Motor neuron (in vitro differentiated cells): ENCODE measurements at regions not wholly inside any gene's neighbourhood (a gene's known extent, or its start where the extent isn't known, plus 50 kb on each side); places are given as distances from the start of the nearest gene placed in this dataset.

Source experiments
- ATAC-seq, 8 experiments: fragments of 200-7000 bp; cut with Tn5 transposase; replicated peaks in 6 of 8; 2 replicates each; pipeline ENCODE4 v1.8.0; 2021; ENCODE audit warnings: mild to moderate bottlenecking in 8 of 8, moderate library complexity in 8 of 8
- H3K27ac ChIP-seq, 2 donors: fragments of 250-450 bp; sonication (Bioruptor Pico); 2 replicates each; pipeline ENCODE4 v1.9.0; 2021; ENCODE audit warnings: antibody characterized with exemption in 2 of 2, mild to moderate bottlenecking in 2 of 2, moderate library complexity in 1 of 2
- H3K4me1 ChIP-seq, 2 donors: fragments of 250-450 bp; sonication (Bioruptor Pico); replicated peaks in 1 of 2; 2 replicates each; pipeline ENCODE4 v1.6.1; 2021; ENCODE audit warnings: antibody characterized with exemption in 2 of 2, mild to moderate bottlenecking in 2 of 2, moderate library complexity in 1 of 2
- H3K4me3 ChIP-seq, 5 donors: fragments of 250-450 bp; sonication (Bioruptor Pico); 2 replicates each; pipeline ENCODE4 v1.9.0; 2021; ENCODE audit warnings: antibody characterized with exemption in 5 of 5, mild to moderate bottlenecking in 5 of 5, moderate library complexity in 4 of 5
- WGBS, 10 experiments: fragments of 450-650 bp; shearing (Covaris generic); methylation state at CpG; one replicate each; pipeline ENCODE4 v1.0.0; 2022; 5-methylcytosine and 5-hydroxymethylcytosine counted together
- in situ Hi-C, 9 experiments: fragments of 400-800 bp; cut with MboI; loops; one replicate each; pipeline ENCODE4 v1.15.0; 2021; ENCODE audit warnings: low sequenced_read_pairs in 9 of 9, low pct_unique_long_range_greater_than_20kb in 2 of 9; ENCODE audit not compliant: unreplicated experiment in 9 of 9

DNA sequence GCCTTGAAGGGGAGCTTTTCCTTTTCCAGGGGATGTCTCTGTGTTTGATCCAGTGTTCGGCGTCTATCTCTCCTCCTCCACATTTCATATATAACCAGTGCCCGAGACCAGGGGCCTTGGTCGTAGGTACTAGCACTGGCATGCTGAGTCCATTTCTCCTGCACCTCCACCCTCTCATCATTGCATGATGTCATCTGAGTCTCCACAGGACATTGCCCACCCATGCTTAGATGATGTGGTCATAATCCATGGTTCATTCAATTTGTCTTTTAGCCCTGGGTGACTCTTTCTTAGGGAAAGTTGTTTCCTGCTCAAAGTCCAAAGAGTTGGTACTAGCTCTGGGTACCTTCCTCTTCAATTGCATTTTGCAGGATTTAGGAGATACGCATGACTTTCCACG lies 328.1 kb downstream of the BCL11B start:
- H3K27ac ChIP-seq: no peak overlapping the region
- in situ Hi-C loops: no loop called here
- H3K4me3 ChIP-seq: no peak overlapping the region
- H3K4me1 ChIP-seq: no peaks in the 10 kb centered on the region
- no peak for ATAC-seq
- WGBS, 10 experiments: 17 to 100% (median 86%) methylated on average over 1 to 6 of the region's 6 CpGs; no CpG with 5 or more reads in 2 of the 10 experiments

DNA sequence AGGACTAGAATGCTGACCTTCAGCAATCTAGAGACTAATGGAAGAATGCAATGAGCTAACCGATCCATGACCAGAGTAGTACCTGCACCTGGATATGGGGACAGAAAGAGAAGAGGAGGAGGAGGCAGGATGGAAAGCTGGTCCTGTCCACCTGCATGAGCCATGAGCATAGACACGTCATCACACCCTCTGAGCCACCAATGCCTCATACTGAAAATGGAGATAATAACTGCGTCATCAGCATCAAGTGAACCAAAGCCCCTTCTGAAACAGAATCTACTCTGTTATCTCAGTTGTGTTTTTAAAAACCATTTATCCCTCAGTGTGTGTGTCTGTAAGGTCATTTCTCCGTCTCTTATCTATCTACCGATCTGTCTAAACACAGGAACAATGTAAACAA lies 327.0 kb downstream of the BCL11B start:
- H3K4me1 ChIP-seq: peaks cover 0 to 6% of the 10 kb centered on the region in 2 donors
- no peak overlapping the region for H3K4me3 ChIP-seq
- no peak overlapping the region for H3K27ac ChIP-seq
- in situ Hi-C loops: no loop called here
- ATAC-seq: no peak
- WGBS, 10 experiments: 60 to 100% (median 91%) methylated on average over 1 to 5 of the region's 5 CpGs; no CpG with 5 or more reads in 3 of the 10 experiments

DNA sequence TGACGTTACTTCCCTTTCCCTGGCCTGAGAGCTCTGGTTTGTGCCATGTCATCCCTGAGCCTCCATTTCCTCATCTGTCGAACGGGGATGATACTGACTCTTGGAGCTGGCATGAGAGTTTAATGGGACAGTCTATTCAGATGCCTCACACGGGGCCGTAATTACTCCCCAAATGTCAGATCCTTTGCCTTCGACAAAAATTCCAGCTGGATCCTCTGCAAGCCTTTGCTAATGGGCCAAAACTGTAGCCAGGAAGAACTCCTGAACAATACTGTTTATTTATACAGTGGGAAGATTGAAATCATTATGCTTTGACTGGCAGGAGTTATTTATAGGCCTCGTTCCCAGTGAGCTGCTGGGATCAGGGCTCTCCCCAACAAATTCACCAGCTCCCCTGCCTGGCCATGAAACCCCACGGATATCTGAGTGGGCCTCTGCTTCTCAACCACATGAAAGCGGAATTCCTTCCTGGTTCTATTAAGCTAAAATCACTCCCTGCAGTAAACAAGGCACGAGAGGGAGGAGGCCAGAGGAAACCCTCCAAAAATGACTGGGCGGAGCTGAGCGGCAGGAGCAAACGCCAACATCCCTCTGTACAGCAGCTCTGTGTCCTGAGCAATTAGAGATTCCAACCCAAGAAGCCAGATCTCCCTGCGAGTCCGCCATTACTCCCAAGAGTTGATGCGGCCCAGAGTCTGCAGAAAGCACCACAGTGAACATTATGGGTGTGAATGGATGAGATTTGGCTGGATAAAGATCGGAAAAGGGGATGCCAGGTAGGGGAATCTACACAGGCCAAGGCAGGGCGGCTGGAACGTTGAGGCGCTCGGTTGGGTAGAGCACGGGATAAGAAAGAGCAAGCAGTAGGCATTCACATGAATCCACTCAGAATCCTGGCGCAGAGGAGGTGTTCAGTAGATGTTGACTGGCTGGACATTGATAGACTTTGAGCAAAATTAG lies 326.1 kb downstream of the BCL11B start:
- WGBS, 10 experiments: 2 to 91% (median 83%) methylated on average over 5 to 11 of the region's 23 CpGs; no CpG with 5 or more reads in 1 of the 10 experiments

DNA sequence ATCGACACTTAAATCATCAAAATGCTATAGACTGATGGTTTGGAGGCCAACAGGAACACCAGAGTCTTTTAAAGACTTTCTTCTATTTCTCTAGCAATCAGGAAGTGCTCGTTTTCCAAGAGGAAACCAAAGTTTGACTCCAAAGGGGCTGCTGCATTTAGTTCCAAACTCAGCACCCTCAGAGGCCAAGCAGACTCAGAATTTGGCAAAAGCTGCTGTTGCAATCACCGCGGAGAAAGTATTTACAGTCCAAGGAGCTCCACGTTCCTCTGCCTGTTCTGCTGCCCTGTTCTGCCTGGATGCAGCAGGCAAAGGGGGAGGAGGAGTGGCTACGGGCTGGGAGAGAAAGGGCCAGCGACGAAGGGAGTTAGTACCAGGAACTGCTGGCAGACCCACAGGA lies 325.1 kb downstream of the BCL11B start:
- peak in 1 of 8 experiments; percentile 36 for ATAC-seq
- Histone ChIP-seq H3K27ac (no peak overlapping the region), H3K4me3 (no peak overlapping the region), H3K4me1 (peaks cover 0 to 6% of the 10 kb centered on the region in 2 donors)
- in situ Hi-C loops: no loop called here
- WGBS, 10 experiments: 3 to 100% (median 44%) methylated on average over 1 to 8 of the region's 8 CpGs; no CpG with 5 or more reads in 1 of the 10 experiments

More for the DNA sequence above, 326.1 kb downstream of the BCL11B start:
- no peak for ATAC-seq
- H3K27ac ChIP-seq: no peak overlapping the region
- H3K4me1 ChIP-seq: peaks cover 0 to 6% of the 10 kb centered on the region in 2 donors
- in situ Hi-C loops: no loop called here
- H3K4me3 ChIP-seq: no peak overlapping the region

DNA sequence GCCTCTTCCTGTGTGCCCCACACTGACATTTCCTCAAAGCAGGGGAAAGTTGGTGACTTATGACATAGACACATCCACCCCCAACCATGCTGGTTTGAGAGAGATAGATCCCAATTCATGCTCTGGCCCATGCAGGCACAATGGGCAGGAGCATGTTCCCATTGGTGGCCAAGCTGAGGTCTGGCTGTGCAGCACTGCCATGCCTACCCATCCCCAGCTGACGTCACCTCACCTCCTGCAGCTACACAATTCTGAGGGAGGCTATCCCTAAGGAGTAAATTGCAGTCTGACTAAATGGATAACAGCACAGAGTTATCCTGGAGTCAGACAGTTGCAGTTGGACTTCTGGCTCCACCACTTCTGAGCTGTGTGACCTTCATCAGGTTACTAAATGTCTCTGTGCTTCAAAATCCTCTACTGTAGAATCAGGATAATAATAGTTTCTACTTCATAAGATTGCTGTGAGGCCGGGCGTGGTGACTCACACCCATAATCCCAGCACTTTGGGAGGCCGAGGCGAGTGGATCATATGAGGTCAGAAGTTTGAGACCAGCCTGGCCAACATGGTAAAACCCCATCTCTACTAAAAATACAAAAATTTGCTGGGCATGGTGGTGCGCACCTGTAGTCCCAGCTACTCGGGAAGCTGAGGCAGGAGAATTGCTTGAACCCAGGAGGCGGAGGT lies 323.9 kb downstream of the BCL11B start:
- ATAC-seq: no peak
- no peak overlapping the region for H3K4me3 ChIP-seq
- in situ Hi-C loops: no loop called here
- WGBS, 10 experiments: 80 to 100% (median 96%) methylated on average over 1 to 4 of the region's 8 CpGs; no CpG with 5 or more reads in 3 of the 10 experiments
- H3K4me1 ChIP-seq: peaks cover 0 to 6% of the 10 kb centered on the region in 2 donors
- H3K27ac ChIP-seq: no peak overlapping the region

DNA sequence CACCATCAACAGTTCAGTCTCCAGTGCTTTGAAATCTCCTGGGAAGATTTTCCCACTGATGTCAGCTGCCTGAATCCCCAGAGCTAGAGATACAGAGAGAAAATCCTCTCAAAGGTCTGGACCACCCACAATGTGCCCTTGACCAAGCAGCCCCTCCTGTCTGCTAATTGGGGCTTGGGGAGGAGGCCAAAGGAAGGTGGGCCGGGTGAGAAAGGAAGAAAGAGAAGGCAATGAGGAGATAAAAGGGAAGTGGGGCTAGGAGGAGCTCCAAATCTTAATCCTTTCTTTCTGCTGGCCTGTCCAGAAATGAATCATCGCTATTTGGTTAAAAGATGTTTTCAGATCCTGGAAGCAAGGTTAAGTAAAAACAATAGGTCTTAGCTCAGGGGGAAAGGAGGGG lies 322.9 kb downstream of the BCL11B start:
- no peak overlapping the region for H3K27ac ChIP-seq
- in situ Hi-C loops: no loop called here
- ATAC-seq: no peak
- 0 to 100% (median 38%) methylated on average over 1 to 2 of the region's 2 CpGs; no CpG with 5 or more reads in 2 of the 10 experiments for WGBS, 10 experiments
- no peak overlapping the region for H3K4me3 ChIP-seq
- H3K4me1 ChIP-seq: peaks cover 0 to 6% of the 10 kb centered on the region in 2 donors

DNA sequence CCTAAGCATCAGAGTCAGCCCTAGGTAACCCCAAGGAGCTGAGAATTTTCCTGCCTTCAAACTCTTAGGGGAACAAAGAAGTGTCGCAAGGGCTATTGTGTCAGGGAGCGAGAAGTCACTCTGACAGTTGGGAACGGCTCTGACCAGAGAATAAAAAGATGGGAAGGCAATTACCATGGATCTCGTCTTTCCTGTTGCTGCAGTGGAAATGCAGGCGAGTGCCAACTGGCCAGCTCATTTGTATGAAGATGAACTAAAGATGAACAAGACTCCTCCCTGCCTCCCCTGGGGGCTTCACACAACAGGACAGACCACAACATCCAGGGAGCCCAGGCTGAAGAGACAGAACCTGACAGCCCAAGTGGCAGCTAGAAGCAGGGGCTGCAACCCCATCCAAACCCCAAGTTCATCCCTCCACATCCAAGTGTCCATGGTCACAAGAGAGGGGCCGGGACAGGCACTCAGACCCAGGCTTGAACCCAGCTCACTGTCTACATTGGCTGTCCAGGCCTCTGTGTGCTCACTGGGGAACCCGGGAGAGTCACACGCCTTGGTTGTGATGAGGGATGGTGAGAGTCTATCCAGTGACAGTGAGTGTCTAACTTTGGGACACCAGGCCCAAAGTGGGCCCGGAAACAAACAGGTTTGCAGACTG lies 322.4 kb downstream of the BCL11B start:
- no peak for ATAC-seq
- no peak overlapping the region for H3K4me3 ChIP-seq
- peaks cover 0 to 6% of the 10 kb centered on the region in 2 donors for H3K4me1 ChIP-seq
- in situ Hi-C loops: no loop called here
- WGBS, 10 experiments: 37 to 100% (median 68%) methylated on average over 1 to 9 of the region's 9 CpGs
- no peak overlapping the region for H3K27ac ChIP-seq

DNA sequence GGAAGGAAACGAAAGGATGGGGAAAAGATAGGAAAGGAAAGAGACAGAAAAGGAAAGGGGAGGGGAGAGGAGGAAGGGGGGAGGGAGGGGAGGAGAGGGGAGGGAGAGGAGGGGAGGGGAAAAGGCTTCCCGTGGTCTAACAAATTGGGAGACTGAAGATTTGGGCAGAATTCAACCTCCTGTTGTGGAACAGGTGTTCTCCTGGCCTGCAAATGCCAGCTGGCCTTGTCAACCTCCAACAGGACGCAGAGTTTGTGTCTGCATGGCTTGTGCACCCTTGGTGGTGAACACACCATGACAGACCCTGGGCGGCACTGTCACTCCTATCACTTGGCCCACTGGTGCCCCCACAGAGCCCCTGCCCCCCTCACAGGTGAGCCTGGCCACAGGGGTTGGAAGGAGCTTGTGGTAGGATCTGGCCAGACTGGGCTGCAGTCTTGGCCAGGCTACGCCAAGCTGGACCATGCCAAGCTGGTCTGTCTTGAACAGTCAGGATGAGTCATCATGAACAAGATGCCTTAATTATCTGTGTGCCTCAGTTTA lies 321.6 kb downstream of the BCL11B start:
- in situ Hi-C loops: no loop called here

DNA sequence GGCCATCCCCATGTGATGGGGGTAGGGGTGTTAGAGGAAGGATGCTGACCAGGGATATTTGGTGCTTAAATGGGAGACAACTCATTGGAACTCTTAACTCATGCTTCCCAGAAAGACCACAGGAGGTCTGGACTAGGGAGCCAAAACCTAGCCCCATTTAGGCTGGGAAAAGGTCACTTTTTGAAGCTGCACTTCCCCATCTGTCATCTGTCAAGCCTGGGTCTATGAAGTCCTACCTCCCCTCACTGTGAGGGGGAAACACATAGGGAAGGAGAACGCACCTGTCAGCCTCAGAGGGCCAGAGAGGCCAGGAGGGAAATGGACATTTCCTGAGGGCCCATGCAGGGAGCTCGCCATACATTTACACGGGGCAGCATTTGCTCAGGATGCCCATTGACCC lies 321.0 kb downstream of the BCL11B start:
- 83 to 100% (median 88%) methylated on average over 1 to 2 of the region's 3 CpGs; no CpG with 5 or more reads in 6 of the 10 experiments for WGBS, 10 experiments
- no peak for ATAC-seq
- peaks cover 0 to 6% of the 10 kb centered on the region in 2 donors for H3K4me1 ChIP-seq
- in situ Hi-C loops: no loop called here
- H3K4me3 ChIP-seq: no peak overlapping the region
- no peak overlapping the region for H3K27ac ChIP-seq

More for the DNA sequence above, 321.6 kb downstream of the BCL11B start:
- no peak for ATAC-seq
- Histone ChIP-seq H3K4me1 (peaks cover 0 to 6% of the 10 kb centered on the region in 2 donors), H3K27ac (no peak overlapping the region), H3K4me3 (no peak overlapping the region)
- WGBS, 10 experiments: 14 to 100% (median 61%) methylated on average over 1 of the region's 5 CpGs; no CpG with 5 or more reads in 2 of the 10 experiments

DNA sequence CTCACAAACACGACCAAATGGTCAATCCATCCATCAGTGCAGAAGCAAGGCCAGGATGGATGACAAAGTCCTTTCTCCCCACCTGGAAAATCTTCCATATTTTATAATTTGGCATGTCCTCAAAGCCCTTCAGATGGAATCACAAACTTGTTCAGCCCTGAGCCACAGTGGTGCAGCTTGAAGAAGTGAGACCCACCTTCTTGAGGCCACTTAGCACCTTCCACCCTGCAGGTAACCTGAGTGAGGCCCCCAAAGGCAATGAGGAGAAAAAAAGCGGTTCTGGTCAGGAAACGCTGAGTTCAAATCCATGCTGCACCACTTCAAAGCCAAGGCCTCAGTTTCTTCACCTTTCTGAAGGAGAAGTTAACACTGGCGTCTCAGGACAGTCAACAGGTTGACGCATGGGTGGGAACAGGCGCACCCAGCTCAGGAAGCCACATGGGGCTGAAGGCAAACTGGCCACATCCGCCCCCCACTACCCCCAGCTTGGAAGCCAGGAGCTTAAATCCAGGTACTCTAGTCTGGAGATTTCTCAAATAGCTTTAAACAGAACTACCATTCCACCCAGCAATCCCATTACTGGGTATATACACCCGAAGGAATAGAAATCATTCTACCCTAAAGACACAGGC lies 320.4 kb downstream of the BCL11B start:
- whole genome bisulfite sequencing, 10 experiments: 17 to 96% (median 73%) methylated on average over 1 to 7 of the region's 8 CpGs
- in situ Hi-C loops: no loop called here
- ATAC-seq: no peak
- no peak overlapping the region for H3K4me3 ChIP-seq
- H3K27ac ChIP-seq: no peak overlapping the region
- H3K4me1 ChIP-seq: peaks cover 0 to 6% of the 10 kb centered on the region in 2 donors

DNA sequence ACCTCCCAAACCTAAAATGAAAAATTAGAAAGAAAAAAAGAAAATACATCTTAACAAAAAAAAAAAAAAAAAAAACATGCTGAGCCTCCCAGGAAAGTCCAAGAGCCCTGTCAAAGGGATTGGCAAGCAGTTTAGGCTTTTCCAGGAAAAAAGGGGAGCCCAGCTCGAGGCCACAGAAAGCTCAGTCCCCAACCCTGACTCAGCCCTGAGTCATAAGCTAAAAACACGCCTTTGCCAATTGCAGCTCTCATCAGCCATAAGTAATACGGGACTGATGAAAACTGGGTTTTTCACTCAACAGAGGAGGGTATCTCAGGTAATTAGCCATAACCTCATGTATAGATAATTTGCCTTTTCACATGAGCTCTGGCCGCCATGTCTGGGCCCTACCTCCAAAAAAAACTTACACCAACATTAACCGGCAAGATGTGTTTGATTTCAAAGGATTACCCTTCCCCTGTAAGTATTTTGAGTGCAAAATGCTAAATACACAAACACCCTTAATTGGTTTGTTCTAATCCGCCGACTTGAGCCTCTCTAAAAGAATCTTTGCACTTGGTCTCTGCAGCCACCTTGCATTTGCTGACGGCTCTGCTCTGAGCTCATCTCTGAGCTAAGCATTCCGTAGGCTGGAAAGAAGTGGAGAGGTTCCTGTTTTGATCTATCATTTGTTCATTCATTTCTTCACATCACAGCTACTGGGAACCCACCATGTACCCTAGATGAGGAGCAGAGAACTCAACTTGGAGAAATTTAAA lies 319.2 kb downstream of the BCL11B start:
- 0 to 89% (median 70%) methylated on average over 1 to 9 of the region's 9 CpGs for WGBS, 10 experiments
- in situ Hi-C loops: no loop called here
- ATAC-seq: peak in 3 of 8 experiments; percentile 17 to 76 (median 50)

More for the DNA sequence above, 319.2 kb downstream of the BCL11B start:
- Histone ChIP-seq H3K4me3 (no peak overlapping the region), H3K27ac (no peak overlapping the region), H3K4me1 (peaks cover 0 to 6% of the 10 kb centered on the region in 2 donors)
